ENCODE measurements at regions not wholly inside any gene's neighbourhood (a gene's known extent, or its start where the extent isn't known, plus 50 kb on each side); places are given as distances from the start of the nearest gene placed in this dataset.
A peak's percentile ranks its signal among the peaks of the same experiment; 100 is the strongest.
"Not testable (repeated sequence)": the region's sequence is repeated elsewhere in the genome, so short reads cannot be mapped to it uniquely, and the experiment has no call there.

DNA sequence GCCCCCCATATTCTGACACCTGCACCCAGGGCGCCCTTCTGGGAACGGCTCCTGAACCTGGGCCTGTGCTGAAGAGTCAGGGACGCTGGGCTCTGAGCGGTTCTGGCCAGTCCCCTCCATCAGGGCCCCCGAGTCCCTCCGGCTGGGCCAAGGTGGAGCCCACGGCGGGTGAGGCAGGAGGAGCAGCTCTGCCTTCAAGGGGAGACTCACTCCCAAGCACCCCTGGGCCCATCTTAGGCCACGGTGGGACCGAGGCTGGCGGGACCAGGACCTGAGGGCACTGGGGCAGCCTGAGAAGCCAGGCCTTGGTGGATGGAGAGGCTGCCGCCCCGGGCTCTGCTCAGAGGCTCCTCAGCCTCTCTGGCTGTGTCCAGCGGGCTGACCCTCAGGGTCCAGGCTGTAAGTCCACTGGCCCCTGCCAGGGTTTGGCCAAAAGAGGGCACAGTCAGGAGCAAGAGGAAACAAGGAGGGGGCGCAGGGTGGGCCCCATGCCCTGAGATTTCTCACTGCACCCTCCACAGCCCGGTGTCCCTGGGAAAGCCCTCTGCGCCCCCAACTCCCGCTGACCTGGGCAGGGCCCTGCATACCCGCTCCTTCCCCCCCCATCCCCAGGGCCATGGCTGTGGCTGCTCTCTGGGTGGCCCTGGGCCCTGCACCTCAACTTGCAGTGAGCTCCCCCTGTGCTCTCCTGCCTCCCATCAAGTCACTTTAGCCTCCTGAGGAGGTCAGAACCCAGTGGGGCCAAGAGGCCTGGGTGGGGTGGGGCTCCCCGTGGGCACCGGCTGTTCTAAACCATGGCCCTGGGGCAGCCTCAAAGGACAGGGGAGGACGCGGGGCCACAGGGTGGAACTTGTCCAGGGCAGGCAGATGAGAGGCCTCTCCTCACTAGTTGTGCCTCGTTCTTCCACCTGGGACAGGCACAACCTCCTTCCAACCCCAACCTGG is 266.4 kb upstream of the SFSWAP start:
- DNase-seq: no peak
- no peak overlapping the region for H3K4me3 ChIP-seq
- H3K4me1 ChIP-seq: no peaks in the 10 kb centered on the region
- TF ChIP-seq, protein P1, sequence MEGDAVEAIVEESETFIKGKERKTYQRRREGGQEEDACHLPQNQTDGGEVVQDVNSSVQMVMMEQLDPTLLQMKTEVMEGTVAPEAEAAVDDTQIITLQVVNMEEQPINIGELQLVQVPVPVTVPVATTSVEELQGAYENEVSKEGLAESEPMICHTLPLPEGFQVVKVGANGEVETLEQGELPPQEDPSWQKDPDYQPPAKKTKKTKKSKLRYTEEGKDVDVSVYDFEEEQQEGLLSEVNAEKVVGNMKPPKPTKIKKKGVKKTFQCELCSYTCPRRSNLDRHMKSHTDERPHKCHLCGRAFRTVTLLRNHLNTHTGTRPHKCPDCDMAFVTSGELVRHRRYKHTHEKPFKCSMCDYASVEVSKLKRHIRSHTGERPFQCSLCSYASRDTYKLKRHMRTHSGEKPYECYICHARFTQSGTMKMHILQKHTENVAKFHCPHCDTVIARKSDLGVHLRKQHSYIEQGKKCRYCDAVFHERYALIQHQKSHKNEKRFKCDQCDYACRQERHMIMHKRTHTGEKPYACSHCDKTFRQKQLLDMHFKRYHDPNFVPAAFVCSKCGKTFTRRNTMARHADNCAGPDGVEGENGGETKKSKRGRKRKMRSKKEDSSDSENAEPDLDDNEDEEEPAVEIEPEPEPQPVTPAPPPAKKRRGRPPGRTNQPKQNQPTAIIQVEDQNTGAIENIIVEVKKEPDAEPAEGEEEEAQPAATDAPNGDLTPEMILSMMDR (IDR thresholded peaks at IDR 0.05): no peak
- WGBS, 2 donors: 90 to 94% methylated on average over 22 to 24 of the region's 24 CpGs
- H3K27ac ChIP-seq: no peak overlapping the region
- intact Hi-C loops (cut with DNase I): no loop called here
- H3K27me3 ChIP-seq: peaks cover 0 to 22% (median 2%) of the 10 kb centered on the region in 7 donors
- no peaks in the 10 kb centered on the region for H3K36me3 ChIP-seq
- peaks cover 0 to 15% (median 8%) of the 10 kb centered on the region in 11 donors for H3K9me3 ChIP-seq
- ATAC-seq: peak in 1 of 8 donors; percentile 29

DNA sequence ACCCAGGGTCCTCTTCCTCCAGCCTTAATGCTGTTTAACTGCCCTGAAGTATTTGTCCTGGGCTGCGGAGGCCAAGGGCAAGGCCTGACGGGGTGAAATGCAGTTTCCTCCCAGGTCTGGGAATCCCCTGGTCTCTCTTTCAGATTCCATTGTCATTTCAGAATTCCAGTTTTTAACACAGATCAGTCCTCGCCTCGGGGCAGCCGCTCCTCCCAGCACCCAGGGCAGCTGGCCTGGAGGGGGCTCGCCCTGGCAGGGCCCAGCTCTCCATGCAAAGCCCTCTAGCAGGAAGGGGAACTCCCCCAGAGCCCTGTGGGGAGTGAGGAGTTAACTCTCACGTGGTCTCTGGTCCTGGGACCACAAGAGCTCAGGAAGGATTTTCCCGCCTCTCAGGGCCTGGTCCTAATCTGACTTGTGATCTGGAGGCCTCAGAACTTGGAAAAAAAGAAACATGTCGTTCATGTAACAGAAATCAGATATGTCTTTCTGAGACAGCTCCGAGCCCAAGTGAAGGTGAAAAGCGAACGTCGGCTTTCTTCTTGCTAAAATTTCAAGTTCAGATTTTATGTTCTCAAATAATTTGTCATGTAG is 265.6 kb upstream of the SFSWAP start:
- intact Hi-C loops (cut with DNase I): no loop called here
- Histone ChIP-seq H3K9me3 (peaks cover 0 to 23% (median 10%) of the 10 kb centered on the region in 11 donors), H3K27ac (no peak overlapping the region), H3K27me3 (peaks cover 0 to 22% (median 2%) of the 10 kb centered on the region in 7 donors), H3K36me3 (no peaks in the 10 kb centered on the region), H3K4me3 (no peak overlapping the region), H3K4me1 (no peaks in the 10 kb centered on the region)
- no peak for ATAC-seq
- no peak for DNase-seq
- WGBS, 2 donors: 57 to 64% methylated on average over 13 of the region's 13 CpGs
- TF ChIP-seq, protein P1 (IDR thresholded peaks at IDR 0.05): no peak

DNA sequence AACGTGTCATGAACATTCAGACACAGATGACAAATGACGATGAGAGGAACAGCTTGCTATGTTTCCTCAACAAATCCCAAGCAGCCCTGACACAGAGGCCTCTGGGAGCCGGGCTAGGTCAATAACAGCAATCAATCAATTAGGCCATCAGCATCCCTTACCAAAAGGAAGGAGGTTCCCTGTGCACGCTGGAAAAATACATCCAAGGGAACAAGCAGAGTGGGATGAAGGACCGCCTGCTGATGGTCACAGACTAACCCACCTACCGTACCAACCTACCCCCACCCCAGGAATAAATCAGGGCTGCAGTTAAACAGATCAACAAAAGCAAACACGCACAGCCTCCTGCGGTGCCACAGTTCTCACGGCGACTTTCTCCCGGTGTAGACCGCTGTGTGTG is 265.1 kb upstream of the SFSWAP start:
- Histone ChIP-seq H3K4me3 (no peak overlapping the region), H3K36me3 (no peaks in the 10 kb centered on the region), H3K9me3 (peaks cover 0 to 28% (median 12%) of the 10 kb centered on the region in 11 donors), H3K4me1 (no peaks in the 10 kb centered on the region), H3K27me3 (peaks cover 0 to 22% (median 2%) of the 10 kb centered on the region in 7 donors), H3K27ac (no peak overlapping the region)
- WGBS, 2 donors: 54 to 66% methylated on average over 12 of the region's 12 CpGs
- ATAC-seq (no peak), DNase-seq (no peak)
- intact Hi-C loops (cut with DNase I): no loop called here
- TF ChIP-seq, protein P1 (IDR thresholded peaks at IDR 0.05): no peak

DNA sequence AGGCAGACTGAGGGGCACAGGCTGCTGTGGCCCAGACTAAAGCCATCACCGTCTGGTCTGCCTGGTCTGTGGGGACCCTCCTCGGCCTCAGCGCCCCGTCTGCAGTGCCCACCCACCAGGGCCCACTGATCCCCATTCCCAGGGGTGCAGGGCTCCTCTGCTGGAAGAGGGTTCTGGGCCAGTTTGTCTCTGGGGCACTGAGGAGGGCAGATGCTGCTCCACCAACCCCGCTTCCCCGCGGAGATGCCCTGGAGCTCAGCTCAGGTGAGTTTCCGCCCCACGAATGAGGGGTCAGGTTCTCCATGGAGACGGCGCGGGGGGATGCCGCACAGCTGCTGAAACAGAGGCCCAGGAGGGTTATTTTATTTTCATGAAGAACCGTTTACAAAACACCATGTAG is 263.3 kb upstream of the SFSWAP start:
- Histone ChIP-seq H3K9me3 (peaks cover 0 to 39% (median 13%) of the 10 kb centered on the region in 11 donors), H3K27me3 (peaks cover 0 to 22% (median 2%) of the 10 kb centered on the region in 7 donors)
- intact Hi-C loops (cut with DNase I); H3K4me1 ChIP-seq; H3K4me3 ChIP-seq; H3K27ac ChIP-seq; H3K36me3 ChIP-seq; DNase-seq; ATAC-seq: not testable (repeated sequence)
- WGBS, 2 donors: 88 to 92% methylated on average over 10 to 14 of the region's 14 CpGs
